ENCODE measurements at regions not wholly inside any gene's neighbourhood (a gene's known extent, or its start where the extent isn't known, plus 50 kb on each side); places are given as distances from the start of the nearest gene placed in this dataset.
A peak's percentile ranks its signal among the peaks of the same experiment; 100 is the strongest.
"Not testable (repeated sequence)": the region's sequence is repeated elsewhere in the genome, so short reads cannot be mapped to it uniquely, and the experiment has no call there.

DNA sequence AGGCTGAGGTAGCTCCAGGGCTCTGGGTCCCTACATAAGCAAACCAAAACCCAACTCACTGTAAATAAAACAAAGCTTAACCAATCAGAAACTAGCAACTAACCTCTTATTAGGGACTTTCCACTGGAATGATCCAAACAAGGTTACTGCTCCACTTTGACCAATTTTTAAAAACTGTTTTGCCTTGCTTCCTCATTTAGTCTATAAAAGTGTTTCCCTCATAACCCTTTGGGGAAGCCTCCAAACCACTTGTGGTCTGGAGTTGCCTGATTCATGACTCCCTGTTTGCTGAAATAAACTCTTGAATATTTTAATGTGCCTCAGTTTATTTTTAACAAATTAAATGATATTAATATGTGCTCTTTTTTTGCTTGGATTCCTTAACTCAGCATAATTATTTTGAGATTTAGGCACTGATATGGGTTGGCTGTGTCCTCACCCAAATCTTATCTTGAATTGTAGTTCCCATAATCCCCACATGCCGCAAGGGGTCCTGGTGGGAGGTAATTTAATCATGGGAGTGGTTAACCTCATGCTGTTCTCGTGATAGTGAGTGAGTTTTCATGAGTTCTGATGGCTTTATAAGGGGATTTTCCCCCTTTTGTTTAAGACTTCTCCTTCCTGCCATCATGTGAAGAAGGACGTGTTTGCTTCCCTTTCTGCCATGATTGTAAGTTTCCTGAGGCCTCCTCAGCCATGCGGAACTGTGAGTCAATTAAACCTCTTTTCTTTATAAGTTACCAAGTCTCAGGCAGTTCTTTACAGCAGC lies 90.6 kb downstream of the CD200R1L start:
- H3K4me1 ChIP-seq (ENCODE audit: control insufficient read depth in 2 of 2, insufficient read depth in 2 of 2, low read length in 2 of 2): no peaks in the 10 kb centered on the region
- peaks cover 0 to 5% (median 0%) of the 10 kb centered on the region in 7 donors for H3K4me1 Mint-ChIP-seq
- H3K9me3 ChIP-seq (ENCODE audit: control insufficient read depth in 2 of 3, low read length in 3 of 3): no peaks in the 10 kb centered on the region
- ATAC-seq (peak; percentile 61), DNase-seq (no peak)
- peaks cover 0 to 5% (median 3%) of the 10 kb centered on the region in 5 donors for H3K36me3 Mint-ChIP-seq
- H3K27ac ChIP-seq (ENCODE audit: low read depth, low read length): no peak overlapping the region
- no peaks in the 10 kb centered on the region for H3K36me3 ChIP-seq (ENCODE audit: control insufficient read depth in 2 of 3, insufficient read depth in 3 of 3, low read length in 3 of 3)
- no peak overlapping the region for H3K4me3 ChIP-seq (ENCODE audit: low read length)
- ChIA-PET CTCF (interaction anchor here (0.6 kb wide), 1 partner anchor 11 kb away, joined by 4 read pairs; no protein-coding TSS in a partner anchor), POLR2A (no interaction called here)
- no peaks in the 10 kb centered on the region for H3K27me3 ChIP-seq (ENCODE audit: control insufficient read depth in 2 of 2, insufficient read depth in 2 of 2, low read length in 2 of 2)
- no peak overlapping the region for H3K4me3 Mint-ChIP-seq
- H3K27ac Mint-ChIP-seq: no peak overlapping the region
- intact Hi-C loops (cut with micrococcal nuclease): no loop called here
- peaks cover 0 to 2% (median 0%) of the 10 kb centered on the region in 5 donors for H3K27me3 Mint-ChIP-seq
- peaks cover 0 to 15% (median 3%) of the 10 kb centered on the region in 11 donors for H3K9me3 Mint-ChIP-seq

DNA sequence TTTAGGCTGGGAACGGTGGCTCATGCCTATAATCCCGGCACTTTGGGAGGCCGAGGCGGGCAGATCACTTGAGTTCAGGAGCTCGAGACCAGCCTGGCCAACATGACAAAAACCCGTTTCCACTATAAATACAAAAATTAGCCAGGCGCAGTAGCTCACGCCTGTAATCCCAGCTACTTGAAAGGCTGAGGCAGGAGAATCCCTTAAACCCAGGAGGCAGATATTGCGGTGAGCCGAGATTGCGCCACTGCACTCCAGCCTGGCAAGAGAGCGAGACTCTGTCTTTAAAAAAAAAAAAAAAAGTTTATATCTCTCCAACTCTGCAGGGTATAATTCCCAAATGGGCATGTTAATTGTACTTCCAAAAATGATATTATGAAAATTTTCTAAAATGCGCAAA lies 91.6 kb downstream of the CD200R1L start:
- H3K27me3 ChIP-seq (ENCODE audit: control insufficient read depth in 2 of 2, insufficient read depth in 2 of 2, low read length in 2 of 2); H3K4me3 Mint-ChIP-seq; H3K4me3 ChIP-seq (ENCODE audit: low read length); H3K27ac Mint-ChIP-seq; POLR2A ChIA-PET; H3K4me1 ChIP-seq (ENCODE audit: control insufficient read depth in 2 of 2, insufficient read depth in 2 of 2, low read length in 2 of 2); H3K9me3 ChIP-seq (ENCODE audit: control insufficient read depth in 2 of 3, low read length in 3 of 3); H3K36me3 ChIP-seq (ENCODE audit: control insufficient read depth in 2 of 3, insufficient read depth in 3 of 3, low read length in 3 of 3); ATAC-seq; H3K27ac ChIP-seq (ENCODE audit: low read depth, low read length); H3K4me1 Mint-ChIP-seq; CTCF ChIA-PET; intact Hi-C loops (cut with micrococcal nuclease); DNase-seq; H3K36me3 Mint-ChIP-seq; H3K27me3 Mint-ChIP-seq: not testable (repeated sequence)
- H3K9me3 Mint-ChIP-seq: peaks cover 0 to 14% (median 3%) of the 10 kb centered on the region in 11 donors

DNA sequence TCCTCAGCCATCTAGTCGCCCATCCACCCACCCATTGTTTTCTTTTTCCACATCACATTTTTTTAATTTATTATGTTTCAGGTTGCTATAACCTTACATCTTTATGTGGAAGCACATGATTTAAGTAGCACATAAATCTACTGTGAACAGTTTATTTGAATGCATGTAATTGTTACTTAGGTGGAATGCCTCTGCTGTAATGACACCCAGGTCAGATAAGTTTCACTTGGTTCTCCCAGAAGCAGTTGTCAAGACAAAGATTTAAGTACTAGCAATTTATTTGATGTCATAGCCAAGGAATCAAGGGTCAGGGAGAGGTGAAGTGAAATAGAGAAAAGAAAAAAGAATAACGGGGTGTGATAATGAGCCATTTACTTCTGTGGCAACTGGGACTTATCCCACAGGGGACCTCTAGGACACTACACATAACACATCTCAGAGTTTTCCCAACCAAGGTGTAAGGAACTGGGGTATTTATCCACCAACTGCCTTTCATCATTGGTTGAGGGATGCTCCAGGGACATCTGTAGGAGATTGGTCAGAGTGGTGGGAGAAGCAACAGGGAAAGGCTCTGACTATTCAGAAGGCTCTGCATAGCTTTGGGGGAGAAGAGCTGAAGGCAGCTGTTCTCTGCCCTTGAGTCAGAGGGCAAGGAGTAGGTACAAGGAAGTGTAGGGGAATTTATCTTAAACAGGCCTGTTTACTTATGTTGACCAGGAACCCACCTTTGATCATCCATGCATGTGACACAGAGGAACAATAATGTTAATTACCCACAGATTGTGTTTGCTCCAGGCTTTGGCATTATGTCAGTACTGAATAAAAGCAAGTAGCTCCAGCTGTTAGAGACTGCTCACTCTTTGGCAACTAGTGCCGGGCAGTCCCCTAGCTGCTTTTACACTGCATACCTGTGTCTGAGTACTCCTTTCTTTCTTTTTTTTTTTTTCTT lies 94.8 kb downstream of the CD200R1L start:
- Histone ChIP-seq H3K27me3 (ENCODE audit: control insufficient read depth in 2 of 2, insufficient read depth in 2 of 2, low read length in 2 of 2) (no peaks in the 10 kb centered on the region), H3K4me1 (ENCODE audit: control insufficient read depth in 2 of 2, insufficient read depth in 2 of 2, low read length in 2 of 2) (peaks cover 0 to 6% of the 10 kb centered on the region in 2 donors), H3K36me3 (ENCODE audit: control insufficient read depth in 2 of 3, insufficient read depth in 3 of 3, low read length in 3 of 3) (no peaks in the 10 kb centered on the region), H3K9me3 (ENCODE audit: control insufficient read depth in 2 of 3, low read length in 3 of 3) (no peaks in the 10 kb centered on the region), H3K4me3 (ENCODE audit: low read length) (no peak overlapping the region), H3K27ac (ENCODE audit: low read depth, low read length) (no peak overlapping the region)
- CTCF ChIA-PET: interaction anchor here (0.6 to 3.2 kb wide), 3 partner anchors 16 to 254 kb away, joined by 3 to 16 read pairs (median 5); no protein-coding TSS in a partner anchor
- no peak for ATAC-seq
- intact Hi-C loops (cut with micrococcal nuclease): no loop called here
- no peak for DNase-seq
- POLR2A ChIA-PET: interaction anchor here (1.0 kb wide), 1 partner anchor 15 kb away, joined by 3 read pairs; no protein-coding TSS in a partner anchor
- Mint-ChIP-seq H3K4me3 (no peak overlapping the region), H3K36me3 (peaks cover 0 to 4% (median 3%) of the 10 kb centered on the region in 5 donors), H3K9me3 (peaks cover 0 to 9% (median 2%) of the 10 kb centered on the region in 11 donors), H3K4me1 (peaks cover 0 to 11% (median 5%) of the 10 kb centered on the region in 7 donors), H3K27ac (no peak overlapping the region), H3K27me3 (peaks cover 0 to 2% (median 0%) of the 10 kb centered on the region in 5 donors)

DNA sequence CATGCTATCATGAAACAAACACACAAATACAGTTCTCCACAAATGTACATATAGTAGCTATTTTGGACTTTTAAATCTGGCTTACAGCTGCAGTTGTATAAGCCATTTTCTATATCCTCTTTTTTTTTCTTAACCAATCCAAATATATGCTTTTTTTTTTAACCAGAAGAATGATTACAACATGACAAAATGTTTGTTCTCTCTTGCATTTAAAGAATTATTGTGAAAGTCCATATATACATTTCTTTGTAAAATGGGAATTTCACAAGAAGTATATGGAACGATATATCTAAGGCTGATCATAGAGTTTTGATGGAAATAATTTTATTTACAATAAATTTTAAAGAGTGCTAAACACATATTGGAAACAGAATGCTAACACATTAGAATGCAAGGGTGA lies 95.6 kb downstream of the CD200R1L start:
- no peak overlapping the region for H3K4me3 ChIP-seq (ENCODE audit: low read length)
- no peaks in the 10 kb centered on the region for H3K9me3 ChIP-seq (ENCODE audit: control insufficient read depth in 2 of 3, low read length in 3 of 3)
- ATAC-seq (no peak), DNase-seq (no peak)
- Mint-ChIP-seq H3K4me3 (no peak overlapping the region), H3K27ac (no peak overlapping the region), H3K4me1 (peaks cover 0 to 13% (median 5%) of the 10 kb centered on the region in 7 donors), H3K36me3 (peaks cover 0 to 5% (median 0%) of the 10 kb centered on the region in 5 donors), H3K9me3 (peaks cover 0 to 7% (median 0%) of the 10 kb centered on the region in 11 donors), H3K27me3 (peaks cover 0 to 2% (median 0%) of the 10 kb centered on the region in 5 donors)
- no peaks in the 10 kb centered on the region for H3K36me3 ChIP-seq (ENCODE audit: control insufficient read depth in 2 of 3, insufficient read depth in 3 of 3, low read length in 3 of 3)
- CTCF ChIA-PET: interaction anchor here (3.2 kb wide), 1 partner anchor 15 kb away, joined by 16 read pairs; no protein-coding TSS in a partner anchor
- H3K27ac ChIP-seq (ENCODE audit: low read depth, low read length): no peak overlapping the region
- H3K27me3 ChIP-seq (ENCODE audit: control insufficient read depth in 2 of 2, insufficient read depth in 2 of 2, low read length in 2 of 2): no peaks in the 10 kb centered on the region
- POLR2A ChIA-PET: interaction anchor here (1.0 kb wide), 1 partner anchor 14 kb away, joined by 3 read pairs; no protein-coding TSS in a partner anchor
- intact Hi-C loops (cut with micrococcal nuclease): no loop called here
- H3K4me1 ChIP-seq (ENCODE audit: control insufficient read depth in 2 of 2, insufficient read depth in 2 of 2, low read length in 2 of 2): peaks cover 0 to 6% of the 10 kb centered on the region in 2 donors

DNA sequence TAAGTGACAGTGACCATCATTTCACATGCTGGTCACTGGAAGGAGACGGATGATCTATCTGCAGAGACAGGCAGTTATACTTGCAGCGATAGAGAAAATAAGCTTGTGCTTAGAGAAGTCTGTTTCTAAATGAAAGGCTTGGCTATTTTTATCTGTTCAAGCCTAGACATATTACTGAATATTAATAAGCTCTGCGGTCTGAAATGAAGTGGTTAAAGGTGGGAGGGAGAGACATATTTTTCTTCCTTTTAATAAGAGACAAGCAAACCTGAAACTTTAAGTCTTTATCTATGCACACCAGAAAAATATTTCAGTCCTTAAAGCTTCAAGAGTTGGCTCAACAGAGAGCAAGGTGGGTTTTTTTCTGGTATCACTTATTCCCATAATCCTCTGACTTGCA lies 99.0 kb downstream of the CD200R1L start:
- DNase-seq (no peak), ATAC-seq (no peak)
- H3K36me3 Mint-ChIP-seq: peaks cover 0 to 6% (median 0%) of the 10 kb centered on the region in 5 donors
- H3K4me1 Mint-ChIP-seq: peaks cover 4 to 32% (median 6%) of the 10 kb centered on the region in 7 donors
- POLR2A ChIA-PET: interaction anchor here (0.7 kb wide), 1 partner anchor 207 kb away, joined by 3 read pairs; no protein-coding TSS in a partner anchor
- no peaks in the 10 kb centered on the region for H3K9me3 ChIP-seq (ENCODE audit: control insufficient read depth in 2 of 3, low read length in 3 of 3)
- H3K27me3 ChIP-seq (ENCODE audit: control insufficient read depth in 2 of 2, insufficient read depth in 2 of 2, low read length in 2 of 2): no peaks in the 10 kb centered on the region
- H3K27ac Mint-ChIP-seq: no peak overlapping the region
- peaks cover 0 to 6% of the 10 kb centered on the region in 2 donors for H3K4me1 ChIP-seq (ENCODE audit: control insufficient read depth in 2 of 2, insufficient read depth in 2 of 2, low read length in 2 of 2)
- no peak overlapping the region for H3K4me3 ChIP-seq (ENCODE audit: low read length)
- H3K27ac ChIP-seq (ENCODE audit: low read depth, low read length): no peak overlapping the region
- H3K36me3 ChIP-seq (ENCODE audit: control insufficient read depth in 2 of 3, insufficient read depth in 3 of 3, low read length in 3 of 3): no peaks in the 10 kb centered on the region
- CTCF ChIA-PET: interaction anchor here (1.3 kb wide), 1 partner anchor 66 kb away, joined by 3 read pairs; no protein-coding TSS in a partner anchor
- no peaks in the 10 kb centered on the region for H3K27me3 Mint-ChIP-seq
- peaks cover 0 to 2% (median 0%) of the 10 kb centered on the region in 11 donors for H3K9me3 Mint-ChIP-seq
- intact Hi-C loops (cut with micrococcal nuclease): no loop called here
- no peak overlapping the region for H3K4me3 Mint-ChIP-seq

DNA sequence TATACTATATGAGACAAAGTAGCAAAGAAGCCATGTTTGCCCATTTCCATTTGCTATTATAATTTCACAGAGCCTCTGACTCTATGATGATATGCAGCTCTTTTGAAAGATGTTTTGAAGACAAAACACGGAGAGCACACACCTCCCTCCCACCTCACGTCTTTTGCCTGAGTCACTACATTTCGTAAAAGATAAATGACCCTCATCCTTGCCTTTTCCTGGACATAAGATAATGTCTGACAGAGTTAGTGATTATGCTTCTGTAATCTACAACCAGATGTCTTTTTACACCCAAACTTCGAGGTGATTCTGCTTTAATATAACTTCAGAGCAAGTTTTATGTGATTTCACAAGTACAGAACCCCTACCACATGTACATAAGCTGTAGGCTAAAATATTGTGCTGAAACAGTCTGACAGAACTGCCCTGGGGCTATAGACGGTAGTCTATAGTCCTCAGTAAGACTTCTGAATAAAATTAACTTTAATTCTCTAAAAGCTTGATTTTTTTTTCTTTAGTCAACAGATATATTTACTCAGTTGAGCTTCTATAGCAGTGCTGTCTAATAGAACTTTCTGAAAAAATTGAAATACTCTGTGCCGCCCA lies 99.9 kb downstream of the CD200R1L start:
- Histone ChIP-seq H3K4me1 (ENCODE audit: control insufficient read depth in 2 of 2, insufficient read depth in 2 of 2, low read length in 2 of 2) (peaks cover 2 to 6% of the 10 kb centered on the region in 2 donors), H3K27ac (ENCODE audit: low read depth, low read length) (no peak overlapping the region), H3K4me3 (ENCODE audit: low read length) (no peak overlapping the region), H3K36me3 (ENCODE audit: control insufficient read depth in 2 of 3, insufficient read depth in 3 of 3, low read length in 3 of 3) (no peaks in the 10 kb centered on the region), H3K27me3 (ENCODE audit: control insufficient read depth in 2 of 2, insufficient read depth in 2 of 2, low read length in 2 of 2) (no peaks in the 10 kb centered on the region), H3K9me3 (ENCODE audit: control insufficient read depth in 2 of 3, low read length in 3 of 3) (no peaks in the 10 kb centered on the region)
- ATAC-seq (peak; percentile 71), DNase-seq (no peak)
- peaks cover 0 to 7% (median 0%) of the 10 kb centered on the region in 5 donors for H3K36me3 Mint-ChIP-seq
- peaks cover 0 to 3% (median 0%) of the 10 kb centered on the region in 11 donors for H3K9me3 Mint-ChIP-seq
- no peaks in the 10 kb centered on the region for H3K27me3 Mint-ChIP-seq
- peaks cover 6 to 33% (median 8%) of the 10 kb centered on the region in 7 donors for H3K4me1 Mint-ChIP-seq
- ChIA-PET POLR2A (no interaction called here), CTCF (interaction anchor here (1.1 to 1.9 kb wide), 2 partner anchors 10 to 12 kb away, joined by 5 to 7 read pairs; no protein-coding TSS in a partner anchor)
- intact Hi-C loops (cut with micrococcal nuclease): no loop called here
- peak overlapping the region in 1 of 9 donors; percentile 23 for H3K27ac Mint-ChIP-seq
- no peak overlapping the region for H3K4me3 Mint-ChIP-seq

All from naive thymus-derived CD4-positive, alpha-beta T cell (primary cell).